NCI-H1417 (cell line): ENCODE measurements at regions not wholly inside any gene's neighbourhood (a gene's known extent, or its start where the extent isn't known, plus 50 kb on each side); places are given as distances from the start of the nearest gene placed in this dataset.

Experiments used
- DNase-seq, 3 experiments: peaks; one replicate each; lab custom pipeline; 2025; lab: John Stamatoyannopoulos, UW

- DNase-seq = no peak
Observed at GRCh38 chr2:12315224-12315623, 401.5 kb upstream of the TRIB2 start.

- DNase-seq = no peak
Observed at GRCh38 chr2:12316476-12316875, 400.3 kb upstream of the TRIB2 start.

GRCh38 chr2:12317286-12317685, 399.4 kb upstream of the TRIB2 start:
- no peak for DNase-seq

- no peak for DNase-seq
Observed at GRCh38 chr2:12317814-12318426, 398.8 kb upstream of the TRIB2 start.

DNA sequence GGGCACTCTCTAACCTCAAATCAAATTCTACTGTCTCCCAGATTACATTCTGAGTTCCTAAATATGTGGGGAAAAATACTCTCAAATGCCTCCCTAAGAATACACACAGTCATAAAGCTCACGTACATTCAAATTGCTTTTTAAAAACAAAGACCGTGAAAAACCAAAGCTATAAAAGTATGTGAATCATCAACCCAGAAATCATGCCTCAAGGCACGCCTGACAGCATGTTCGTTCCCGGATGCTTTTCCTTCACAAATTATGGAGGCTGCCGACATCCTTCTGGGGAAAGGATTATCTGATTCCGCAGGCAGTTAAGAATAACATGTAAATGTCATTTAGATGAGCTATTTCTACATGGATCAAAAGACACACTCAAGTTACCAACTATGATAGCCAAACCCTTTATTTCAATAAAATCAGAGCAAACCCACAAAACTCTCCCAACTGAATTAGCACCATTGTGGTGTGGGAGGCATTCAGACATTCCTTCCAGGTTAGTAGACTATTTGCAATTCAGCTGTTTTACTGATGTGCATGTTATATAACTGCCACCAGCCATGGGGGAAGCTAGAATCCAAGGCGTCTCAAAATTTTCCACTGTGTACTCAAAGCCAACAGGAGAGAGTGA, 398.2 kb upstream of the TRIB2 start:
- no peak for DNase-seq

DNA sequence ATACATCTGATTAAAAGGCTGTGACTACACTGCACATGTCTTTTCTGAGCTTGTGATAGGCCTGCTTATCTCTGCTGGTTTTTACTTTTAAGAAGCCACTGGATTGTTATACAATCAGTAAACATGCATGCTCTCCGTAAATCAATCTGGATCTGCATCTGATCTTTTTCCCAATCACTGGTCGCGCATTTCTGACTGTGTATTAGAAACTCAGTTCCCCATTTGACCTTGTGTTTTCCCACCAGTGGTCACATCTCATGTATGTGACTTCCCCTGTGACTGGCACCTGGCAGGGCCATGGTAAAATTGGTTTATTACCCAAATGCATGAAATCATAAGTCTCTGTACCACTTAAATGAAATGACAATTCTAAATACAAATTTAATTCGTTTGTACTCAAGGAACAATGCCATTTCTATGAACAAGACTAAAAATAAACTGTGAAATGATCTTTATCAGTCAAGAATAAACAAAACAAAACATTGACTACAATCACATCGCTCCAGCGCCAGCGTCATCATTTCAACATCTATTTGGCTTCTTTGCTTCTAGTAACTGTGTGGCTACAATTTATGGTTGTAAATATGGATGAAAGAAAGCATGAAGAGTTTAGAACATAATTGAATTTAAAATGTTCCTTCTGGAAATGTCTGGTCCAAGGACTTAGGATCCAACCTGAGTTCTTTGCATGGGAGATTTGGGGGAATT, 396.6 kb upstream of the TRIB2 start:
- no peak for DNase-seq

DNA sequence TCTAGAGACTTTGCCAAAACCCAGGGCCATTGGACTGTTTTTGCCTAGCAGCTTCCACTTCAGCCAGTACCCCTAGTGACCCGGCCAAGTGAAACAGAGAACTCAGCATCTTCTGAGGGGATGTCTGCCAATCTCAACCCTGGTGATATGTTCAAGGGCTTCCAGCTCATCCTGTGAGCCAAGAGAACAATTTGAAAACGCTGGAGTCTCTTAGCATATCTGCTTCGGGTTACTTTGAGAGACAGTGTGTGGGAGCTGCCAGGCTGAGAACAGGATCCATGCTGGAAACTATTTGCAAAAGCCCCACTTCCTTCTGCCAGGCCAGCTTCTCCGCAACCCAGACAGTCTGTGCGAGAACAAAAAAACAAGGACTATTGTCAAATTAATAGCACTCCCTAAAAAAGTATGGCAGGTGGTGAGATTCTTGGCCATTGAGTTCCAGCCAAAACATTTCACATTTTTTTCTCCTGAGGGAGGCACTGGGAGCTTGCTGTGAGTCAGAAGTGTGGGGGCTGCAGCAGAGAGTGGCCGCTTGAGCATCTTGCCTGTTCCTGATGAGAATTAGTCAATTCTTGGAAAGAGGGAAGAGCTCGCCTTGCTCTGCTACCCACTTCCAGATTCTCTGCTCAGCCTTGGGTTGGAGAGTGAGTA, 395.6 kb upstream of the TRIB2 start:
- no peak for DNase-seq

DNA sequence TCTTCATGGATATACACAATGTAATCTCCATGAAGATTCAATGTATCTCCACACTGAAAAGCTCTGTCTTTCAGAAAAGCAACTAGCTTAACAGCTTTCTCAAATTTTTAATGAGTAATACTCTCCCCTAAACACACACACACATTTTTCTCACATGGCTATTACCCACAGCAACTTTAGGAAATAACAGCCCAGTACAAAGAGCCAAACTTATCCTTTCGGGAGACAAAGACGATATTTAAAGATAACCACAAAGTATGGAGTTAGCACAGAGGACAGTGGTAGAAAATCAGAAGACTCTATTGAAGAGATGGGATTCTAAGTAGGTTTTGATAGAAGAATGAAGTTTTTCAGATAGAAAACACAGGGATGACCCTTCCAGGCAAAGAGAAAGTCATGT, 394.9 kb upstream of the TRIB2 start:
- DNase-seq = no peak

GRCh38 chr2:12325806-12326205, 390.9 kb upstream of the TRIB2 start:
- DNase-seq = no peak

- peak in 1 of 3 experiments; percentile 35 for DNase-seq
Observed at GRCh38 chr2:12326449-12327190, 390.1 kb upstream of the TRIB2 start.

- DNase-seq = no peak
Observed at GRCh38 chr2:12330916-12331315, 385.8 kb upstream of the TRIB2 start.

- no peak for DNase-seq
Observed at GRCh38 chr2:12331698-12332097, 385.0 kb upstream of the TRIB2 start.

DNA sequence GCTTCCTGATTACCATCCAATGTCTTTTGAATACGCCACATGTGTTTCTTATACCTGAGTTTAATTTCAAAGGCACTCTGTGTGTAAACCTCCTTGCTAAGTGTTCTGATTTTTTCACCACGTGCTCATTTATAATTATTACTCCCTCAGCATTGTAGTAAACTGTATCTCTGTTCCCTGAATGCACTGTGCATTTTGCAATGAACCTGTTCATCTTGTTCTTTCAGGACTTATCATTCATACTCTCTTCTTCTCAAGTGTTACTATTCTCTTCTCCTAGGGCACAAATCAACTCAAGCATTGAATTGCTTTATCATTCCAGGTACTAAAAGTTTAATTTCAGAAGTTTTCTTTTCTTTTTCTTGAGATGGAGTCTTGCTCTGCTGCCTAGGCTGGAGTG, 383.4 kb upstream of the TRIB2 start:
- DNase-seq = no peak

- DNase-seq = peak in 1 of 3 experiments; percentile 24
Observed at GRCh38 chr2:12334412-12334966, 382.2 kb upstream of the TRIB2 start.

GRCh38 chr2:12335131-12335530, 381.6 kb upstream of the TRIB2 start:
- no peak for DNase-seq

GRCh38 chr2:12335995-12336394, 380.7 kb upstream of the TRIB2 start:
- no peak for DNase-seq

DNA sequence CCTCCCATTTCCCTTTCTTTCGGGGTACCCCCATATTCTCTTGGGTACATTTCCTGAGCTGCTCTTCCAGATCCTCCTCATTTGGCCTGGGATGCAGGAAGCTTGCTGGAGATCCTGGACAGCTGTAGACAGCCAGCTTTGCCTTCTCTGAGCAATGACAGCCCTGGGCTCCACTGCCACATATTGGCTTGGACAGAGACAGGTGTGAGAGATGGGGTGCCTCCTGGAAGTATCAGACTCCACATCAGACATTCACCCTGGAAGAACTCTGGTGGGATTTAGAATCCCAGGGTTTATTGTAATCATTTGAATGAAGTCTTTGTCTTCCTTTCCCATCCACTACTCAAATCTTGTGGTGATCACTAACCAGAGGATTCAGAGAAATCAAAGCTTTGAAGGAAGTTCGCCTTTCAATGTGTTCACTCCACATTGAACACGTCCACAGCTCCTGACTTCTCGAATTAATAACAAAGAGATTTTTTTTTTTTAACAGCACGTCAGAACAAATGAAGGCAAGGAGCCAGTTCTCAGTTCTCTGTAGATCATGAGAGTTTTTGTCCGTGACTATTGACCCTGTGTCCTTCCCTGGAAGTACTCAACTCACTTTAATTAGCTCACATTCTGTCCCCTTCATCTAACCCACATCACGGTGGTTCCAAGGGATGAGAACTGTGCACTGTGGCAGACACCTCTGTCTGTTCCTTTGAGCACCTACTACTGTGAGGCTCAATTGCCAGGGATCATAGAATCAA, 377.6 kb upstream of the TRIB2 start:
- no peak for DNase-seq

- DNase-seq = no peak
Observed at GRCh38 chr2:12340164-12340563, 376.6 kb upstream of the TRIB2 start.

DNA sequence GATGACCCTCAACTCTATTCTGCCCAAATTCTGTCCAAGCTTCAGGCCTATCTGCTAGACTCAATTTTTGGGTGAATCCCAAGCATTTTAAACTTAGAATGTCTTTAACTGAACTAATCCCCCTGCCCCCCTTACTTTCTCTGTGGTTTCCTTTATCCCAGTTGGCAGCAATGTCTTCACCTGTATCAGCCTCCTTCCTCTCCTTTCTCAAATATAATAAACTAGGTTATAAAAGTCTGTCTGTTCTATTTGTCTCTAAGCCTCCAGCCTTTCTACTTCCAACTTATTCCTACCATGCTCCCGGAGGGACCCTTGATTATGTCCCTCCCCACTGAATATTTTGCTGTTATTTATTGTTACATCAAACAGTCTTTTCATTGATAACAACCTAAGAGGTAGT, 375.5 kb upstream of the TRIB2 start:
- no peak for DNase-seq

DNA sequence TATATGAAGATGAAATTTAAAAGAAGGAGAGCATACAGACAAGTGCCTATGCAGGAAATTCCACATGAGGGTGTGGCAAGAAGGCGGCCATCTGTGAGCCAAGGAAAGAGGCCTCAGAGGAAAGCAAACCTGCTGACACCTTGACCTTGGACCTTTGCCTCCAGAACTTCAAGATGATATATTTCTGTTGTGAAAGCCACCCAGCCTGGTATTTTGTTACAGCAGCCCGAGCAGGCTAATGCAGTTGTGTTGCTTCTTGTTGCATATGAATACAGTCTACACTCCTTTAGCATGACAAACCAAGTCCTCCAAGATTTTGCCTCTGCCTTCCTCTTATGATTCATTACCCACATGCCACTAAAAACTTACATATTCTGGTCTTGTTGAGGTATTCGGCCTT, 374.8 kb upstream of the TRIB2 start:
- DNase-seq = no peak

- no peak for DNase-seq
Observed at GRCh38 chr2:12343141-12343540, 373.6 kb upstream of the TRIB2 start.
